Activated T-helper 1 cell treated with Interleukin-2 at 50 U/mL for 16 hours (primary cell): ENCODE measurements at regions not wholly inside any gene's neighbourhood (a gene's known extent, or its start where the extent isn't known, plus 50 kb on each side); places are given as distances from the start of the nearest gene placed in this dataset.
"Not testable (repeated sequence)": the region's sequence is repeated elsewhere in the genome, so short reads cannot be mapped to it uniquely, and the experiment has no call there.

ENCODE experiments used
- DNase-seq: peaks from one replicate; pipeline ENCODE4 v3.0.0-alpha.2; 2020; ENCODE audit warnings: low read depth

DNA sequence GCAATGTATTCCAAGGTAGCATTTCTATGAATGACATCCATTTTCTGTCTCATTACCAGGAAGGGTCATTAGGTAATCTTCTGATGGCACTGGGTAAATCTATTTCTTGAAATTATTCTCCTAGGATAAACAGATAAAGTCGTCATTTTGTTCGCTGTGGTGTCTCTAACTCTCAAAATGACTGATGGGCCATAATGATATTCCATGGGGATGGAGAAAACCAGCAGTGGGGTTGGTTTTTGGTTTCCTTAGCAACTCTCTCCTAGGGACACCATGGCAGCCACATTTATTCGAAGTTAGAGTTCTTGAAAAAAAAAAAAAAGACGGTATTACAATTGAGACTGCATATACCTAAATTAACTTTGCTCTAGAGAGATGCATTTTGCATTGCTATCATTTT, 231.3 kb upstream of the SLCO3A1 start:
- no peak for DNase-seq

DNA sequence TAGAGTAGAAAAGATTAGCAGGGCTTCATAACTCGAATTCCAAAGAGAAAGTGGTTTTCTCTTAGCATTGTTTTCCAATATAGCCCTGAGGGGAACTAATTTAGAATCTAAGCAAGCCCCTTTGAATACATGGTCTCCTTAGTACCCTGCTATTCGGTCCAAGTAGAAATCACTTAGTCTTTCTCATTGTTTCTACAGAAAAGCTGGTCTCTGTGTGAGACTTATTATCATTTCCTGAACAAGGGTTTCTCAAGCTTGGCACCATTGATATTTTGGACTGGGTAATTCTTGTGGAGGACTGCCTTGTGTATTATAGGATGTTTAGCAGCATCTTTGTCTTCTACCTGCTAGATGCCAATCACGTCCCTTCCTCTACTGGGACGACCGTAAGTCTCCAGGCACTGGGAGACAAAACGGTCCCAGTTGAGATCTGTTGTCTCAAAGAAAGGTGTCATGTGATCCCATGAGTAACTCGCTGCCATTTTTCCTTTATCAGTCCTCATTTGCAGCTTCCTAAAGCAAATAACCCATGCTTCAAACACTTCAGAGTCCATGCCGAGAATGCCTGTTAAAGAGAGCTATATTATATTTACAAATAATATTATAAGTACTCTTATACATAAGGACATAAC, 230.7 kb upstream of the SLCO3A1 start:
- no peak for DNase-seq

DNA sequence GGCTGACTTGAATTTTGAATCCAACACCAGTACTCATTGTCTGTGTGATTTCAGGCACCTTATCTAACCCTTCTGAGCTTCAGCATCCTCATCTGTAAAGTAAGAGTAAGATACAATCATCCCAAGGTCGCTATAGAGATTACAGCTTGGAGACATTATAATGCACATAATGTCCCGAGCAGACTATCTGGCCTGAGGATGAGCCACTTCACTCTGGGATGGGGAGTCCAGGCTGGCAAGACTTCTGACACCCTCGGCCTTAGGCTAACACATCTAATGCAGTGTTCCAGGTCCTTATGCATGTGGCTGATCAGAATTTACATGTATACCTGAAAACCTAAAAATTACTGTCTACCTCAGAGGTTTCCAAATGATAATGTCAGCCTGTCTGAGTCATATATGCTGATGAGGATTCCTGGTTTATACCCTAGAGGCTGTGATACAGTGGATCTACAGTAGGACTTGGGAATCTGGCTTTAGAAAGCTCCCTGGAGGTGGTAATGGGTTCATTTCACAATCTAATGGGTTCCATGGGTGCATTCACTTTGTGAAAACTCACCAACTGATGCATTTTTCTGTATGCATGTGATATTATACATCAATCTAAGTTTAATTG, 229.0 kb upstream of the SLCO3A1 start:
- DNase-seq = no peak

DNA sequence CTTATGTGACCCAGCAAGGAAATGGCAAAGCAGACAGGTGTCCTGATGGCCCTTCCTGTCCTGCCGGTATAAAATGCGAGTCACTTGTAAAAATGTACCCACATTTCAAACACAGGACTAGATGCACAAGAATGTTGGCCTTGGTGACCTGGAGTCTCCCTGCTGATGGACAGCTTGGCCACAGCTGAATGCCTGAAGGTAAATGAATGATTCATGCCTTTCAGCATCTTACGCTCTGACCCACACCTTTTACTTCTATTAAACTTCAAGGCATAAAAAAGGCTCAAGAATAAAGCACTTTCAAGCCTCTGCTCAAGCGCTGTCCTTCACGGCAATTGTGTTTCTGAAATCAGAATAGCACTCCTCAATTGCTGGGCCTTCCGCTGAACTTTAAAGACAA, 228.0 kb upstream of the SLCO3A1 start:
- DNase-seq = no peak

DNA sequence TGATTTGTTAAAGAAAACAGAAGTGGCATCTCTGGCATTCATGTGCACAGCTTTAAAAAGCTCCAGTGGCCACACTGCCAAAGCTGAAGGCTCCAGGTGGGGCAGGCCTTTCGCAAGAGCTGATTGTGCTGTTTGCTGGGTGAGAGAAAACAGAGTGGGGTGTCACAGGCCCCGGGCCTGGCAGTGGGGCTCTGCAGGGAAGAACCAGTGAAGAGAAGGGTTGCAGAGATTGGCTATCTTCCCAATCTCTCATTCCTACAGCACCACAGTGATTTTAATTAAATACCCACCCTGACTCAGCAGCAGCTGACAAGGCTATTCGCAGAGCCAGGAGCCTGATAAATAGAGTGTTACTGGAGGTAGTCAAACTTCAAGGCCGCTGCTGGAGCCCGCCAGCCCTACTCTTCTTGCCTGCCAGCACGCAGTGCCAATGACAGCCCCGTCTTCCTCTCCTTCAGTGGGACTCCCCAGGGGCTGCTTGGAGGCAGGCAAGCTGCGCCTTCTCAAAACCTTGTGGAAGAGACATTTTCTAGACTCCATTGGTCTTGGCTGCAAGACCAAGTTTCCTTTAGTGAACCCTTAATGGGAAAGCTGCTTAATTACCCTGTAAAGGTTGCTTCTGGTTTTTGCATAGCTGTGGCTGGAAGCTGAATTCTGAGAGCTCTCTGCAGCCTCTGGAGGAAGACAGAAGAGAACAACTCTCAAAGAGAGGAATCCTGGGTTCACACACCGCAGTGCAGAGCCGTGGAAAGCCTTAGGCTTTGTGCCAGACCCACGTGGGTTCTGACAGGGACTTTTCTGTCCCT, 225.8 kb upstream of the SLCO3A1 start:
- DNase-seq = no peak

DNA sequence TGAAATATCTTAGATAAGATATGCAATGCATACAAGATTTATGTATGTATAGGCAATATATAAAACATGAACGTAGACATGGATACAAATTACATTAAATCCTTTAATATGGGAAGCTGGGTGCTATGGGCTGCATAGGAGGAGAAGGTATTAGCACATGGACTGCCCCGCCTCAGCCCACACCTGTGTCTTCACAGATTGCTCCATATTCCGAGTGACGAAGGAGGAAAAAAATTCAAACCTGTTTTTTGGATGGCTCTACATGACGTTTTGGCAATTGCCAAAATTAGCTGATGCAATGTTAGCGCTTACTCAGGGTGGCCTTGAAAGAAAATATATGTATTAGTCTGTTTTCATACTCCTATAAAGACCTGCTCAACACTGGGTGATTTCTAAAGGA, 223.4 kb upstream of the SLCO3A1 start:
- DNase-seq = no peak

DNA sequence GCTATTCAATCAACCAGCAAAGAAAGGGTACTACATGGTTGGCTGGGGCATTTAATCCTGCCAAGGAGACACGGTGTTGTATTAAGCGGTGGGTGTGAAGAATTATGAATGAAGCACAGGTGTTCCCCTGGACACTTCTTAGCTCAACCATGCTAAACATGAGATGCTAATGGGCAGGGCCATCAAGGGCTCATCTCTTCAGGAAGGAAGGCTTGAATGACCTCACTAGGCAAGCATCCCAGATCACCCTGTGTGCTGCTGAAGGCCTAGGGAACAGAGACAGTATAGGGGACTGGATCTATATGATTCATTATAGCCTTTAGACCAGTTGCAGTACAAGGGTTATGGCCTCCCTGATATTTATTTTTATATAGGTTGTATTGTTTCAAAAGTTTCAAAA, 221.3 kb upstream of the SLCO3A1 start:
- no peak for DNase-seq

DNA sequence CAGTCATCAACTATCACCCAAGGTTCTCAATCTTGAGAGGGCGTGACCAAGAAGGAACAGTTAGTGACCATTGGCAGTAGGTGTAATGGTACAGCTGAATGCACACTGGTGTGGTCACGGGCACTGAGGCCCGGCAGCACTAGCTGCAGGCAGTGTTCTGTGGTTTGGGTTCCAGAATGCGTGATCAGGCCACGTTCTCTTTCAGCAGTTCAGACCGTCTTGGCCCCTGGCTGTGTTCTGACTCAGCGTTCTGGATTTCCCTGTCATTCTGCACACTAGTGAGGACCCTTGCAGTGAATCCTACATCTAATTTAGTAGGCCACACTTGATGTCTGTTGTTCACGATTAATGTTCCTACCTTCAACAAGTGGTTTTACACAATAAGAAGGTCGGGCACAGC, 220.5 kb upstream of the SLCO3A1 start:
- no peak for DNase-seq

DNA sequence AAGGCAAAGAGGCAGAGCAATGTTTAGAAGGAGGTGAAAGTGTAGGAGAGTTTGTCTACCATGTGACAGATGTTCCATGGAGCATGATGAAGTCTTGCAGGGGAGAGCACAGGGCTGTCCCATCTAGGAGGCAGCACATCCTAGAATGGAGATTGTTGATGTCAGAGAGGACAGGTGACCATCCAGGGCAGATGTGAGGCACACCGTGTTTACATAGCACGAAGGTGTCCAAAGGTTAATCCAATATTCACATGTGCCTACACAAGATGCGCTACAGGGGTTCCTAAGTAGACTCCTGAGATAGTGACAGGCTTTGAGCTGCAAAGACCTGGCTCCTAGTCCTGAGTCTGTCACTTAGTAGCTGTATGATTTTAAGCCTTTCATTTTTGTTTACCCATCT, 219.3 kb upstream of the SLCO3A1 start:
- no peak for DNase-seq

DNA sequence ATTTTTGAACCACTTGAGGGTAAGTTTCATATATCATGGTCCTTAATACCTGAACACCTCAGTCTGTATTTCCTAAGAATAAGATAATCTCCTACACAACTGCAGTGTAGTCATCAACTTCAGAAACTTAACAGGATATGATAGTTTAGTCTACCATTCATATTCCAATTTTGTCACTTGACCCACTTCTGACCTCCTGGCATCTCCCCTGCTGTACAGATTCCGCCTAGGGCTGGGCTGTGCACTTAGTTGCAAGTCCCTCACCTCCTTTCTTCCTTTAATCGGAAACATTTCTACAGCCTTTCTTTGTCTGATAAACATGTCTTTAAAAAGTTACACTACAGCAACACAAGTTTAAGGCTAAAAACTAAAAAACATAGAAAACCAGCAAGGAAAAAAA, 218.4 kb upstream of the SLCO3A1 start:
- DNase-seq = no peak

DNA sequence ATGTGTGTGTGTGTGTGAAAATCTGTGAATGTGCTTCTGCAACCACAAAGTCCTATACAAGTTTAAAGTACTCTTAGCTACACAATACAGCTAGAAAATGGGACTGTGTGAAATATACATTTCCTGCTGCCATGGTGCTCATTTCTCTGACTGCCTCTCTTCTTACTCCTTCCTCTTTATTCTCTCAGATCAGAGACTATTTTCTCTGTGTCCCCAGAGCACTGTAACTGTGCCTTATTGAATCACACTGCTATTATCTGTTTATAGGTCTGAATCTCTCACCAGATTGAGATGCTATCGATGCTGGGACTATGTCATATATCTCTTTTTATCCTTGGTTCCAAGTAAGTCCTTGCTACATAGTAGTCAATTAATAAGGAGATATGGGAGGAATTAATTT, 217.9 kb upstream of the SLCO3A1 start:
- DNase-seq = no peak

DNA sequence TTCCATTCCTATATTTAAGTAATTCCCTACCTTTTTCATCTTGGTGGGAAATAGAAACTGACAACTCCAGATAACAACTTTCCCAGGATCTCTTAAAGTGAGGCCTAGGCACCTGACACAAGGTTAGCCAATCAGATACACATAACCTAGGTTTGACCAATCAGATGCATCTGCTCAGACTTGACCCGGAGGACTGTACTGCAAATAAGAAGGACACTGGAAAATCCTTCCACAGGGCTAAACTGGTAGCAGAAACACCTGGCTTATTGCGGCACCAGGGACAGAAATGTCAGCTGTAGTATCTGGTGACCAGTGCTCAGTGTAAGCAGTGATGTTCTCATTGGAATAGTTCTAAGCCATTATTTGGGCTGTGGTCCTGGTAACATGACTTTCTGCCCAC, 204.5 kb upstream of the SLCO3A1 start:
- DNase-seq = no peak

DNA sequence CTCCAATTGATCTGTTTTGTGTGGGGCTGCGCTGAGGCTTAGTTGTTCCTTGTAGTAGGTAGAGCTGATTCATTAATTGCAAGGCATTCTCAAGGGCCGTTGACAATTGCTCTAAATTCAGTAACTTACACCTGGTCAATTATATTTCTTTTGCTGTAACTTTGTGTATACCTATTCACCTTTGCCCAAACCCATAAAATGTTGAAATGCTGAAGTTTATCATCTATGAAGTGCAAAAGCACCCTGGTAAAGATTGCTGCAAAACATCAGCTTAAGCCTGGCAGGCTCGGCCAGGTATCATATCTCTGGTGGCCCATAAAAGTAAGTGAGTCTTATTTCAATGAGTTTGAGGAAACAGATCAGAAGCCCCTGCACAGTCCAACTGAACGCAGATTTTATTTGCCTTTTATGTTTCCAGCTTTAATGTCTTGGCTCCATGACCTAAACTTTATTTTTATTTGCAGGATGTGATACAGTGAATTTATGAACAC, 203.6 kb upstream of the SLCO3A1 start:
- DNase-seq = no peak

DNA sequence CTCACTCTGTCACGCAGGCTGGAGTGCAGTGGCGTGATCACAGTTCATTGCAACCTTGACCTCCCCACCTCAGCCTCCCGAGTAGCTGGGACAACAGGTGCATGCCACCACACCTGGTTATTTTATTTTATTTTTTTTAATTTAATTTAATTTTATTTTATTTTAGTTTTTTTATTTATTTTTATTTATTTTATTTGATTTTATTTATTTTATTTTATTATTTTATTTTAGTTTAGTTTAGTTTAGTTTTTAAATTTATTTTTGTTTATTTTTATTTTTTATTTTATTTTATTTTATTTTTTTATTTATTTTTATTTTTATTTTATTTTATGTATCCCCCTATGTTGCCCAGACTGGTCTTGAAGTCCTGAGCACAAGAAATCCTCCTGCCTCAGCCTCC, 202.3 kb upstream of the SLCO3A1 start:
- DNase-seq = no peak

DNA sequence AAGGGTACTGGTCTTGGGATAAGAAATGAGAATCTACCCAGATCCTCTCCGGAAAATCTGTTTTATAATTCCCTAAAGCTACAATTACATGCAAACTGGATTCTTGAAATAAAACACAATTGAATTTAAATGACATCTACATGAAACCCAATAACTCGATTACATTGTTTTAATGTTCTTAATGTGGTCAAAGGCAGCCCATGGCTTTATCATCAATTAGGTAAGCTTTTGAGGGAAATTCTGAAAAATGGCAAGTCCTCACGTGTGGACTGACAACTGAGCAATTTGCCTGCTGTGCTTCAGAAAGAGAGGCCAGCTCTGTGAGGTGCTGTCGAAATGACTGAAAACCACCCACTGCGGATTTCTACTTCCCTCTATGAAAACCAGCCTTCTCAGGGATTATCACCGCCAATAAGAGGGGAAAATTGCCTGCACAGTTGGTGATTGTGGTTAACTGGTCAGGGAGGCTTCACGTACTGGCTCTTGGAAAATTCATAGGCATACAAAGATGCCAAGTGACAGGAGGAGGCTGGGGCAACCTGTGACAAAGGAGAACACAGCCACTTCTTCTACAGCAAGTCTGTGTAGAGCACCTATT, 200.8 kb upstream of the SLCO3A1 start:
- DNase-seq = no peak

DNA sequence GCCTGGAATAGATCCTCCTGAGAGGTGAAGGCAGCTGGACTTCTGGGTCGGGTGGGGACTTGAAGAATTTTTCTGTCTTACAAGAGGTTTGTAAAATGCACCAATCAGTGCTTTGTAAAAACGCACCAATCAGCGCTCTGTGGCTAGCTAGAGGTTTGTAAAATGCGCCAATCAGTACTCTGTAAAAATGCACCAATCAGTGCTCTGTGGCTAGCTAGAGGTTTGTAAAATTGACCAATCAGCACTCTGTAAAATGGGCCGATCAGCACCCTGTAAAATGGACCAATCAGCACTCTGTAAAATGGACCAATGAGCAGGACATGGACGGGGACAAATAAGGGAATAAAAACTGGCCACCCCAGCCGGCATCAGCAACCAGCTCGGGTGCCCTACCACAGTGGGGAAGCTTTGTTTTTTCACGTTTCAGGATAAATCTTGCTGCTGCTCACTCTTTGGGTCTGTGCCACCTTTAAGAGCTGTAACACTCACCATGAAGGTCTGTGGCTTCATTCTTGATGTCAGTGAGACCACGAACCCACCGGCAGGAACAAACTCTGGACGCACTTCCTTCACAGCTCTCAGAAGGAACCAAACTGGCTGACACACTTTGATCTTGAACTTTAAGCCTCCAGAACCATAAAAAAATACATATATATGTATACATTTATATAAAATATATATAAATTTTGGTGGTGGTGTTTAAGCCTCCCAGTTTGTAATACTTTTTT, 197.8 kb upstream of the SLCO3A1 start:
- not testable (repeated sequence) for DNase-seq

DNA sequence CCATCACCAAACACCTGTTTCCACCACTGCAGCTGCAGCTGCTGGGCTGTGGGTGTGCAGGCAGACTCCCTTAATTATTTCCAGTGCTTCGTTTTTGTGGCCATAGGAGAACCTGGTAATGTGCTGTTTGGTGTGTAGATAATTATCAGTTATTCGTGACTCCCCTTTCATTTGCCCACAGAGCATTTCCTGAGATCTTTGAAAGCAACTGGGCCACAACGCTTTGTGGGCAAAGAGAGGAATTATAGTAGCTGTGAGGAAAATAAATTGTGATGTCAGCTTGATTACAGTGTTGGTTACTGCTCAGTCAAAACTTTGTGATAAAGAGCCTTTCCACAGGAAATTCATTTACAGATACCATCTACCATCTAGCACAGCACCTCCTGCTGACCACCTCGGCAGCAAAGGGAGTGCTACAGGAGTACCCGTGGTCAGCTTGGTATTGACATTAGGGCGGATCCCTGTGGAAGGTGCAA, 193.3 kb upstream of the SLCO3A1 start:
- no peak for DNase-seq

DNA sequence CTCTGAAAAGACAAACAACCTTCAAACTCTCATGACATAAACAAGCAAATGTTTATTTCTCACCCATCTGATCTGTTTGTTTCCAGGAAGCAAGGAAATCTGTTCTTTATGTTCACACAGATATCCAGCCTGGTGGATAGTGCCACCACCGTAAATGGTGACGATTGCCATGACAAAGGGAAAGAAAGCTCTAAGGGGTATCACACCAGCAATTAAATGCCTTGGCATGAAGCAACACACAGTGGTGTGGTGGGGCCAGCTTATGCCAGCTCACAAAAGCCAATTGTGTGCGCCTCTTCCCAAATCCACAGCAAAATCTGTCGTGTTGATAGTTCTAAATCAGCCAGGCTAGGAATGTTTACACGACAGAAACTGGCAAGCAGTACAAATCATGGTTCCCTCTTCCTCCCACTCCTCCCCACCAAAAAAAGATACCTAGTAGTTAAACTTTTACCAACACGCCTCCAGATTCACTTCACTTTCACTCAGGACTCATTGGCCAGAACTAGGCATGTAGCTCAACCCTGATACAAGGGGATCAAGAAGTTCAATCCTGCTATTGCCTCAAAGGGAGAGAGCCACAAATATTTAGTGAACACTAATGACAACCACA, 189.2 kb upstream of the SLCO3A1 start:
- DNase-seq = no peak

DNA sequence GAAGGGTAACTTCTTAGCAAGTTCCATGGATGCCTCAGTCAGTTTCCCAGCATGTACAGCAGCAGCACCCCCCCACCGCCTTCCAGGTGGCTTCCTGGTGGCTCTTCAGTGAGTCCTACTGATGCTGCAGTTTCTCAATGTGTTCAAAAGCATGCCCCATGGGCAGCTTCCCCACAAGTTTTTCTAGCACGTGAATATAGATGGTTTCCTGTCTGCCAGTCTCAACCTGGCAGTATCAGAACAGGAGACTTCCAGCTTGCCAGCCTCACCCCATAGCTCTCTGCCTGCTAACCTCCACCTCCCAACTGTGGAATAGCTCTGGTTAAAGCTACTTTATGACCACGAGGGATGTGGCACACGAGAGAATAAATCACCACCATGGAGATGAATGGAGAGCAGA, 188.3 kb upstream of the SLCO3A1 start:
- no peak for DNase-seq

DNA sequence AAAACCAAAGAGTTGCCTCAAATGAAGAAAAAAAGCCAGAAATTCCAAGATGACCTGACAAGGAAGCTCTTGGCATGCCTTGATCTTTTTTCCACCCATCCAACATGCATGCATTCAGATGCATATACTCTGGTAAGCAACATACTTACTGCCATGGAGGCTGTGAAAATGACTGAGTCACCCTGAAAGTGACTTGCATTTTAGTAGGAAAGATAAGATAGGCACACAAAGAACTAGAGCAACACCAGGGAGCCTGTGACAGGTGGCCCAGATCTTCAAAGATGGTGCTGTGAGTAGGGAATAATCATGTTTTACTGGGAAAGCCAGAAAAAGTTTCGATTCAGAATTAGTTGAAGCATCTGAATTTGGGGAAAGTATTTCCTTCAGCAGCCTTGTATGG, 185.1 kb upstream of the SLCO3A1 start:
- no peak for DNase-seq

DNA sequence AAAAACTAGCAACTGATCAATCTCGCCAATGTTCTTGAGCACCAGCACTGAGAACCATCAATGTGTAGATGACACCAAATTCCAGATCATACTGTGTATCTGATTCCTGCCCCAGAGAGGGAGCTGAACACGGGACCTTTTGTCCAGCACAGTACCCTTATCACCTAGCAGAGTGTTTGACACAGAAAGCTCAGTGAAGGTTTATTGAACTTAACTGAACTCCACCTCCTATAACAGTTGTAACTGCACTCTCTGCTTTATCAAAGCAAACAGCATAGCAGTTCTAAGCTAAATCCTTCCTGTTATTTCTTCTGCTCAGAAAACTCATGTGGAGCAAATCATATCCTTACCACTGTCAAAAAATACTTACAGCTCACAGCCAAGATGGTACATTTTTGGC, 183.4 kb upstream of the SLCO3A1 start:
- no peak for DNase-seq

DNA sequence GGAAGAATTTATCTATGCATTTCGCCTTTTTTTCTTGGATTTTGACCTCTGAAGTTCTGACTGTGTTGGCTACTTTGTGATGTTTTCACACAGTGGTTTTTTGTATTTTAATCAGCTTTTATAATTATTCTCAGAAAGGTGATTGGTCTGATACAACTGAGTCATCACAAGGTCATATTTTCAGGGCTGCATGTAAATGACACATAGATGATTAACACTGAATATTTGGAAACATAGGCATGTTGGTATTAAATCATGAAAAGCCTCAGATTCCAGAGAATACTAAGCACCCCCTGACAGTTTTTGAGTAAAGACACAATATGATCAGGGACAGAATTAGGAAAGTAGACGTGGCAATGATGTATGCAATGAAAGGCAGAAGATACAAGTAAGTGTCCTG, 175.5 kb upstream of the SLCO3A1 start:
- no peak for DNase-seq
